Endothelial cell (in vitro differentiated cells): ENCODE measurements at regions not wholly inside any gene's neighbourhood (a gene's known extent, or its start where the extent isn't known, plus 50 kb on each side); places are given as distances from the start of the nearest gene placed in this dataset.

Experiments
- DNase-seq: peaks from one replicate; pipeline ENCODE4 v3.0.0; 2021; ENCODE audit warnings: low spot score
- H3K27ac Mint-ChIP-seq: one replicate; pipeline ENCODE4 v1.8.0; 2021; ENCODE audit warnings: mixed read lengths, inconsistent platforms; ENCODE audit not compliant: unreplicated experiment
- H3K27me3 Mint-ChIP-seq: one replicate; pipeline ENCODE4 v1.8.0; 2021; ENCODE audit warnings: mild to moderate bottlenecking, moderate library complexity, mixed read lengths, inconsistent platforms; ENCODE audit not compliant: unreplicated experiment
- H3K36me3 Mint-ChIP-seq: one replicate; pipeline ENCODE4 v1.8.0; 2021; ENCODE audit warnings: mild to moderate bottlenecking, low read depth, mixed read lengths, inconsistent platforms; ENCODE audit not compliant: unreplicated experiment
- H3K4me1 Mint-ChIP-seq: one replicate; pipeline ENCODE4 v1.8.0; 2021; ENCODE audit warnings: mild to moderate bottlenecking, mixed read lengths, inconsistent platforms; ENCODE audit not compliant: unreplicated experiment
- H3K4me3 Mint-ChIP-seq: one replicate; pipeline ENCODE4 v1.8.0; 2021; ENCODE audit warnings: mild to moderate bottlenecking, mixed read lengths, inconsistent platforms; ENCODE audit not compliant: unreplicated experiment
- H3K9me3 Mint-ChIP-seq: one replicate; pipeline ENCODE4 v1.8.0; 2021; ENCODE audit warnings: mixed read lengths, inconsistent platforms; ENCODE audit not compliant: unreplicated experiment
- CTCF ChIP-seq: fragments of 200-600 bp; sonication (generic); IDR thresholded peaks from one replicate; pipeline ENCODE4 v1.5.0; 2021; ENCODE audit warnings: antibody characterized with exemption; ENCODE audit not compliant: unreplicated experiment

GRCh38 chr22:27011133-27011532 lies 353.7 kb downstream of the MIAT start:
- Mint-ChIP-seq H3K4me3 (no peak overlapping the region), H3K27me3 (no peaks in the 10 kb centered on the region), H3K4me1 (no peaks in the 10 kb centered on the region), H3K9me3 (no peaks in the 10 kb centered on the region), H3K27ac (no peak overlapping the region), H3K36me3 (no peaks in the 10 kb centered on the region)
- no peak for TF ChIP-seq CTCF
- no peak for DNase-seq

- no peaks in the 10 kb centered on the region for H3K4me1 Mint-ChIP-seq
- no peaks in the 10 kb centered on the region for H3K36me3 Mint-ChIP-seq
- H3K27me3 Mint-ChIP-seq, result no peaks in the 10 kb centered on the region
- no peak for DNase-seq
- H3K27ac Mint-ChIP-seq, result no peak overlapping the region
- no peak overlapping the region for H3K4me3 Mint-ChIP-seq
- no peak for TF ChIP-seq CTCF
- H3K9me3 Mint-ChIP-seq, result no peaks in the 10 kb centered on the region
These were observed 354.3 kb downstream of the MIAT start for GRCh38 chr22:27011717-27012116.

GRCh38 chr22:27019827-27020226 lies 362.4 kb downstream of the MIAT start:
- Mint-ChIP-seq H3K36me3 (no peaks in the 10 kb centered on the region), H3K9me3 (no peaks in the 10 kb centered on the region), H3K4me3 (no peak overlapping the region), H3K27me3 (peaks cover 1% of the 10 kb centered on the region), H3K27ac (no peak overlapping the region), H3K4me1 (no peaks in the 10 kb centered on the region)
- no peak for DNase-seq
- TF ChIP-seq CTCF, result no peak

GRCh38 chr22:27022274-27022895 lies 365.0 kb downstream of the MIAT start:
- H3K27me3 Mint-ChIP-seq, result peaks cover 1% of the 10 kb centered on the region
- H3K4me1 Mint-ChIP-seq, result no peaks in the 10 kb centered on the region
- TF ChIP-seq CTCF, result no peak
- H3K36me3 Mint-ChIP-seq, result no peaks in the 10 kb centered on the region
- no peak overlapping the region for H3K4me3 Mint-ChIP-seq
- DNase-seq, result no peak
- no peak overlapping the region for H3K27ac Mint-ChIP-seq
- H3K9me3 Mint-ChIP-seq, result no peaks in the 10 kb centered on the region

- peaks cover 1% of the 10 kb centered on the region for H3K27me3 Mint-ChIP-seq
- TF ChIP-seq CTCF, result no peak
- H3K27ac Mint-ChIP-seq, result no peak overlapping the region
- no peaks in the 10 kb centered on the region for H3K36me3 Mint-ChIP-seq
- DNase-seq, result no peak
- H3K9me3 Mint-ChIP-seq, result no peaks in the 10 kb centered on the region
- no peak overlapping the region for H3K4me3 Mint-ChIP-seq
- no peaks in the 10 kb centered on the region for H3K4me1 Mint-ChIP-seq
These were observed 365.5 kb downstream of the MIAT start for GRCh38 chr22:27022896-27023361.
